H1 (cell line): ENCODE measurements at regions not wholly inside any gene's neighbourhood (a gene's known extent, or its start where the extent isn't known, plus 50 kb on each side); places are given as distances from the start of the nearest gene placed in this dataset.

Experiments used
- CTCF ChIA-PET: fragments of 300-600 bp; sonication (Branson Sonifier 250); formaldehyde crosslinking; loops from one replicate; lab custom pipeline; 2021; ENCODE audit not compliant: partially characterized antibody; lab: Charles Lee
- POLR2A ChIA-PET: fragments of 300-600 bp; sonication (Branson Sonifier 250); formaldehyde crosslinking; loops from one replicate; lab custom pipeline; 2021; ENCODE audit warnings: inconsistent platforms; ENCODE audit not compliant: partially characterized antibody; lab: Charles Lee
- DNase-seq, 2 experiments: peaks; one replicate each; pipeline versions ENCODE4 v3.0.0 to v3.0.0-alpha.2; 2010 to 2022; ENCODE audit warnings: low spot score in 2 of 2, low read depth in 1 of 2, mixed read lengths in 1 of 2
- FAIRE-seq: peaks from 2 replicates; lab custom pipeline; 2011; peaks lifted over from hg19 to GRCh38; lab: Jason Lieb, UNC
- H2AFZ ChIP-seq: 2 replicates; pipeline ENCODE4 v1.8.1; 2012; ENCODE audit warnings: low read length, inconsistent platforms
- H2AK5ac ChIP-seq: 2 replicates; pipeline ENCODE4 v1.6.1; 2013; ENCODE audit warnings: low read depth, low read length
- H2BK120ac ChIP-seq: replicated peaks from 2 replicates; pipeline ENCODE3; 2013; ENCODE audit warnings: low read depth, low read length, inconsistent platforms
- H2BK12ac ChIP-seq: 2 replicates; pipeline ENCODE4 v1.6.1; 2013; ENCODE audit warnings: low read depth, low read length
- H2BK15ac ChIP-seq: 2 replicates; pipeline ENCODE4 v1.6.1; 2013; ENCODE audit warnings: low read length
- H2BK20ac ChIP-seq: 2 replicates; pipeline ENCODE4 v1.6.1; 2013; ENCODE audit warnings: low read length
- H2BK5ac ChIP-seq: 2 replicates; pipeline ENCODE4 v1.6.1; 2013; ENCODE audit warnings: low read depth, low read length
- H3K14ac ChIP-seq: 2 replicates; pipeline ENCODE4 v1.6.1; 2013; ENCODE audit warnings: inconsistent platforms; ENCODE audit not compliant: insufficient read length
- H3K18ac ChIP-seq: 2 replicates; pipeline ENCODE4 v1.6.1; 2013; ENCODE audit warnings: low read length; ENCODE audit errors: extremely low read depth
- H3K23ac ChIP-seq: 2 replicates; pipeline ENCODE4 v1.6.1; 2013; ENCODE audit warnings: inconsistent platforms; ENCODE audit not compliant: insufficient read length
- H3K23me2 ChIP-seq: 2 replicates; pipeline ENCODE4 v1.6.1; 2013; ENCODE audit warnings: low read depth, low read length
- H3K27ac ChIP-seq: 2 replicates; pipeline ENCODE4 v1.6.1; 2011; ENCODE audit warnings: low read depth, low read length, inconsistent platforms
- H3K27me3 ChIP-seq, 4 experiments: replicated peaks in 1 of 4; 1 replicate in 1 of 4; 2 replicates in 3 of 4; pipeline versions ENCODE4 v1.6.1 to v1.8.1; 2011 to 2013; ENCODE audit warnings: low read length in 3 of 4, mild to moderate bottlenecking in 3 of 4, inconsistent platforms in 2 of 4, mixed read lengths in 2 of 4, moderate library complexity in 1 of 4; ENCODE audit not compliant: control insufficient read depth in 3 of 4, insufficient read depth in 3 of 4; ENCODE audit errors: extremely low read depth in 1 of 4
- H3K36me3 ChIP-seq, 4 experiments: 2 replicates each; pipeline versions ENCODE4 v1.6.1 to v1.8.1; 2011 to 2013; ENCODE audit warnings: mild to moderate bottlenecking in 4 of 4, low read length in 3 of 4, moderate library complexity in 2 of 4, control low read depth in 1 of 4, inconsistent platforms in 1 of 4; ENCODE audit not compliant: insufficient read depth in 4 of 4, control insufficient read depth in 2 of 4
- H3K4ac ChIP-seq: replicated peaks from 2 replicates; pipeline ENCODE3; 2013; ENCODE audit warnings: low read length, low read depth, mixed read lengths, inconsistent platforms; ENCODE audit not compliant: insufficient read length
- H3K4me1 ChIP-seq, 4 experiments: replicated peaks in 1 of 4; 1 replicate in 1 of 4; 2 replicates in 3 of 4; pipeline versions ENCODE4 v1.6.1 to v1.8.1; 2011 to 2013; ENCODE audit warnings: low read length in 3 of 4, inconsistent platforms in 2 of 4, mixed read lengths in 1 of 4; ENCODE audit not compliant: insufficient read depth in 4 of 4, control insufficient read depth in 3 of 4
- H3K4me2 ChIP-seq, 2 experiments: 2 replicates each; pipeline versions ENCODE4 v1.6.1 to v1.8.1; 2011 to 2013; ENCODE audit warnings: low read depth in 2 of 2, low read length in 2 of 2, control low read depth in 1 of 2, inconsistent platforms in 1 of 2, mild to moderate bottlenecking in 1 of 2; ENCODE audit not compliant: insufficient read depth in 1 of 2
- H3K4me3 ChIP-seq, 4 experiments: fragments of 200-600, 300-600 bp in 1 of 4; sonication (generic), shearing (Covaris generic), sonication (Bioruptor Twin) in 1 of 4; 2 replicates each; pipeline versions ENCODE4 v1.5.1 to v1.8.1; 2011 to 2016; ENCODE audit warnings: low read length in 4 of 4, low read depth in 3 of 4, control low read depth in 2 of 4, inconsistent platforms in 2 of 4, mild to moderate bottlenecking in 2 of 4, mixed read lengths in 1 of 4, moderate library complexity in 1 of 4; ENCODE audit not compliant: insufficient read depth in 2 of 4; ENCODE audit errors: extremely low read depth in 1 of 4
- H3K56ac ChIP-seq: replicated peaks from 2 replicates; pipeline ENCODE3; 2013; ENCODE audit warnings: low read depth, mild to moderate bottlenecking, mixed read lengths, low read length, inconsistent platforms; ENCODE audit not compliant: insufficient read length
- H3K79me1 ChIP-seq: 2 replicates; pipeline ENCODE4 v1.6.1; 2013; ENCODE audit warnings: low read depth, low read length, control low read depth
- H3K79me2 ChIP-seq, 2 experiments: 2 replicates each; pipeline versions ENCODE4 v1.6.1 to v1.8.1; 2012 to 2013; ENCODE audit warnings: low read length in 2 of 2, mild to moderate bottlenecking in 2 of 2, inconsistent platforms in 1 of 2; ENCODE audit not compliant: insufficient read depth in 2 of 2, control insufficient read depth in 1 of 2
- H3K9ac ChIP-seq, 4 experiments: replicated peaks in 1 of 4; 1 replicate in 1 of 4; 2 replicates in 3 of 4; pipeline versions ENCODE4 v1.6.1 to v1.8.1; 2011 to 2013; ENCODE audit warnings: low read depth in 3 of 4, low read length in 3 of 4, control low read depth in 2 of 4, mild to moderate bottlenecking in 2 of 4, moderate library complexity in 2 of 4, inconsistent platforms in 1 of 4; ENCODE audit errors: extremely low read depth in 1 of 4
- H3K9me3 ChIP-seq, 2 experiments: 2 replicates each; pipeline versions ENCODE4 v1.6.1 to v1.8.1; 2012 to 2013; ENCODE audit warnings: mild to moderate bottlenecking in 2 of 2, moderate library complexity in 2 of 2, control low read depth in 1 of 2, inconsistent platforms in 1 of 2, low read depth in 1 of 2, low read length in 1 of 2, mixed read lengths in 1 of 2; ENCODE audit not compliant: insufficient read depth in 2 of 2
- H4K20me1 ChIP-seq, 2 experiments: replicated peaks in 1 of 2; 2 replicates each; pipeline versions ENCODE3 to v1.8.1; 2011 to 2013; ENCODE audit warnings: inconsistent platforms in 2 of 2, low read length in 2 of 2, mild to moderate bottlenecking in 1 of 2; ENCODE audit not compliant: insufficient read depth in 2 of 2, control insufficient read depth in 1 of 2
- H4K5ac ChIP-seq: 2 replicates; pipeline ENCODE4 v1.6.1; 2013; ENCODE audit warnings: low read length, low read depth, mixed read lengths, inconsistent platforms; ENCODE audit not compliant: insufficient read length
- H4K8ac ChIP-seq: 2 replicates; pipeline ENCODE4 v1.8.0; 2013; ENCODE audit warnings: mild to moderate bottlenecking, moderate library complexity, low read length, inconsistent platforms; ENCODE audit not compliant: insufficient read depth; ENCODE audit errors: extremely low read depth
- H4K91ac ChIP-seq: replicated peaks from 2 replicates; pipeline ENCODE3; 2013; ENCODE audit warnings: low read length, mixed read lengths, inconsistent platforms; ENCODE audit not compliant: insufficient read length
- ASH2L ChIP-seq: fragments of 200-600, 300-600 bp; sonication (generic); IDR thresholded peaks from one replicate; pipeline ENCODE4 v1.7.1; 2017; ENCODE audit warnings: low read length
- CBX8 ChIP-seq: fragments of 300-800, 300-1000 bp; sonication (generic); IDR thresholded peaks from 2 replicates; pipeline ENCODE4 v1.7.1; 2016; ENCODE audit warnings: low read depth, low read length, borderline replicate concordance
- GTF2F1 ChIP-seq: IDR thresholded peaks from 2 replicates; pipeline ENCODE4 v1.6.1; 2012; ENCODE audit warnings: low read depth, low read length, improper control_type of control experiment, borderline replicate concordance
- KDM1A ChIP-seq: fragments of 200-600, 300-600 bp; sonication (generic); IDR thresholded peaks from 2 replicates; pipeline ENCODE4 v1.7.1; 2016; ENCODE audit warnings: mild to moderate bottlenecking, low read length, borderline replicate concordance
- KDM4A ChIP-seq: IDR thresholded peaks from one replicate; pipeline ENCODE4 v1.7.1; 2012; ENCODE audit warnings: low read depth, mild to moderate bottlenecking, moderate library complexity, low read length, inconsistent platforms; ENCODE audit not compliant: severe bottlenecking
- NANOG ChIP-seq: IDR thresholded peaks from 2 replicates; pipeline ENCODE4 v1.6.1; 2011; ENCODE audit warnings: low read length, low read depth, mild to moderate bottlenecking, inconsistent platforms; ENCODE audit not compliant: insufficient read depth, poor library complexity, severe bottlenecking
- POLR2AphosphoS5 ChIP-seq: IDR thresholded peaks from 2 replicates; pipeline ENCODE4 v1.6.1; 2011; ENCODE audit warnings: low read depth, low read length
- POU5F1 ChIP-seq: IDR thresholded peaks from 2 replicates; pipeline ENCODE4 v1.6.1; 2011; ENCODE audit warnings: low read depth, mild to moderate bottlenecking, low read length, moderate library complexity
- RXRA ChIP-seq: IDR thresholded peaks from 2 replicates; pipeline ENCODE4 v1.6.1; 2011; ENCODE audit warnings: low read depth, mild to moderate bottlenecking, low read length, moderate library complexity; ENCODE audit not compliant: insufficient read depth
- SIN3A ChIP-seq, 2 experiments: IDR thresholded peaks in 1 of 2; conservative IDR thresholded peaks in 1 of 2; 2 replicates each; pipeline ENCODE4 v1.6.1; 2011 to 2012; ENCODE audit warnings: low read length in 2 of 2, improper control_type of control experiment in 1 of 2, low read depth in 1 of 2, mild to moderate bottlenecking in 1 of 2
- SIRT6 ChIP-seq: IDR thresholded peaks from one replicate; pipeline ENCODE4 v1.7.1; 2012; ENCODE audit warnings: low read length, inconsistent platforms
- SIX5 ChIP-seq: IDR thresholded peaks from 2 replicates; pipeline ENCODE4 v1.6.1; 2011; ENCODE audit warnings: mild to moderate bottlenecking, low read depth, low read length
- SUZ12 ChIP-seq: fragments of 200-600 bp; sonication (generic); IDR thresholded peaks from 2 replicates; pipeline ENCODE4 v1.6.1; 2012; ENCODE audit warnings: mild to moderate bottlenecking, inconsistent platforms, low read length, moderate library complexity, mixed read lengths
- WGBS, 2 experiments: shearing (Covaris generic) in 1 of 2; methylation state at CpG; one replicate each; pipeline versions ENCODE4 v1.1.6 to v1.1.7; 2013 to 2015; ENCODE audit warnings: low lambda C conversion rate in 2 of 2, mixed read lengths in 2 of 2, inconsistent platforms in 1 of 2, low coverage in 1 of 2, missing lambda C conversion rate in 1 of 2; ENCODE audit not compliant: insufficient replicate concordance in 2 of 2, insufficient coverage in 1 of 2, insufficient read length in 1 of 2; ENCODE audit errors: extremely low coverage in 1 of 2, missing lambda C conversion rate in 1 of 2; 5-methylcytosine and 5-hydroxymethylcytosine counted together

- Histone ChIP-seq H2AFZ (no peak overlapping the region), H3K4ac (no peak overlapping the region), H4K20me1 (no peaks in the 10 kb centered on the region), H3K23ac (no peak overlapping the region), H4K91ac (no peak overlapping the region), H3K27ac (no peak overlapping the region), H3K18ac (no peak overlapping the region), H2BK120ac (no peak overlapping the region), H2BK20ac (no peak overlapping the region), H4K8ac (no peak overlapping the region), H3K79me2 (no peaks in the 10 kb centered on the region), H3K36me3 (no peaks in the 10 kb centered on the region), H3K4me3 (no peak overlapping the region), H3K27me3 (no peaks in the 10 kb centered on the region), H3K56ac (no peak overlapping the region), H3K23me2 (no peaks in the 10 kb centered on the region; the same call in 1 of the 2 replicates), H3K79me1 (no peaks in the 10 kb centered on the region), H2BK12ac (no peak overlapping the region), H3K4me1 (no peaks in the 10 kb centered on the region), H2AK5ac (no peak overlapping the region), H2BK5ac (no peak overlapping the region), H3K4me2 (no peak overlapping the region), H3K9ac (no peak overlapping the region), H3K14ac (no peak overlapping the region), H3K9me3 (no peaks in the 10 kb centered on the region), H2BK15ac (no peak overlapping the region), H4K5ac (no peak overlapping the region)
- ChIA-PET CTCF (no interaction called here), POLR2A (no interaction called here)
- FAIRE-seq = no peak
- DNase-seq = no peak
- WGBS, 2 experiments = 87% methylated on average over 13 of the region's 13 CpGs; no CpG with 5 or more reads in 1 of the 2 experiments
- TF ChIP-seq POLR2AphosphoS5 = no peak
- TF ChIP-seq SIRT6 = no peak
- TF ChIP-seq GTF2F1 = no peak
- no peak for TF ChIP-seq POU5F1
- TF ChIP-seq SIN3A (conservative IDR thresholded peaks at IDR 0.05 in 1 of 2, IDR thresholded peaks at IDR 0.05 in 1 of 2; ENCODE audit: low read depth in 1 of 2, low read length in 2 of 2) = no peak
- TF ChIP-seq RXRA = no peak
- TF ChIP-seq SIX5 = no peak
- no peak for TF ChIP-seq CBX8
- TF ChIP-seq NANOG = no peak
- no peak for TF ChIP-seq SUZ12
- no peak for TF ChIP-seq KDM1A
- no peak for TF ChIP-seq ASH2L
- no peak for TF ChIP-seq KDM4A
Measured at GRCh38 chr7:156218544-156219306, 406.5 kb upstream of the SHH start.
